HCT116 (cell line): ENCODE measurements at regions not wholly inside any gene's neighbourhood (a gene's known extent, or its start where the extent isn't known, plus 50 kb on each side); places are given as distances from the start of the nearest gene placed in this dataset.

Experiments used
- CTCF ChIP-seq, 3 experiments: fragments of 200-600 bp in 1 of 3; sonication (generic) in 1 of 3; IDR thresholded peaks in 2 of 3; conservative IDR thresholded peaks in 1 of 3; 2 replicates each; pipeline ENCODE4 v1.5.1; 2012 to 2017; ENCODE audit warnings: low read depth in 2 of 3, low read length in 2 of 3, antibody characterized with exemption in 1 of 3, borderline replicate concordance in 1 of 3, control low read depth in 1 of 3, mild to moderate bottlenecking in 1 of 3, mixed read lengths in 1 of 3, mixed run types in 1 of 3, moderate library complexity in 1 of 3; ENCODE audit not compliant: insufficient read depth in 1 of 3
- ELF1 ChIP-seq: IDR thresholded peaks from 2 replicates; pipeline ENCODE4 v1.6.1; 2012; ENCODE audit warnings: low read depth, borderline replicate concordance
- EZH2 ChIP-seq: fragments of 200-600 bp; sonication (generic); IDR thresholded peaks from 2 replicates; pipeline ENCODE4 v1.6.1; 2017; ENCODE audit warnings: antibody characterized with exemption, mixed run types
- SP1 ChIP-seq: IDR thresholded peaks from 2 replicates; pipeline ENCODE4 v1.6.1; 2012; ENCODE audit warnings: low read depth

DNA sequence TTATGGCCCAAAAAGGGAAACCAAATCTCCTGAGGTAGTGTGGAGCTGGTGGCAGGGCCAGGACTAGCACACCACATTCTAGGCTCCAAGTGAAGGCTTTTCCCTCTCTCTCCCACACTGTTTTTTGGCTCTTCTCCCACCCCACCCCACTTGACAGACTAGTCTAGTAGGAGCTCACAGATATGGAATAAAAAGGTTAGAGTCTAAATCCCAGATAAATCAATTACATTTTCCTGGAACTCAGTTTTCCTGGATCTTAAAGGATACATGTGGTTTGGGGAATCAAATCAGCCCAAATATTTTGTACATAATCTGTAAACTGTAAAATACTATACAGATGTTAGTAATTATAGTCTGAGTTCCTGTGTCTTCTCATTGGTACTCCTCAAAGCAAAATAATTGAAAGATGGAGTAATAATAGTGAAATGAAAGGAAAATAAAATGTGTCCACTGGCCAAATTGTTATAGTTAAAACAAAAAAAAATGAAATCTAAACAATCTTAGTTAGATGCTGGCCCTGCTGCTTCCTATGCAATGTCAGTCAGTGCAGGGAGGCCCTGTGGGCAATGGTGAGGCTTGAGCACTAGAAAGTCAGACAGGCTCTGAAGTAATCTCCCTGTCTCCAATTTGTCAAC is 370.4 kb upstream of the CPEB2 start:
- TF ChIP-seq CTCF (IDR thresholded peaks at IDR 0.05 in 2 of 3, conservative IDR thresholded peaks at IDR 0.05 in 1 of 3; ENCODE audit: borderline replicate concordance in 1 of 3, insufficient read depth in 1 of 3, low read depth in 2 of 3, low read length in 2 of 3) (no peak), EZH2 (no peak), ELF1 (no peak), SP1 (no peak)
